BJ (cell line): ENCODE measurements at regions not wholly inside any gene's neighbourhood (a gene's known extent, or its start where the extent isn't known, plus 50 kb on each side); places are given as distances from the start of the nearest gene placed in this dataset.

Experiments
- CTCF ChIA-PET: fragments of 350-600 bp; formaldehyde crosslinking; extraction: SDS; loops from one replicate; lab custom pipeline; 2021; ENCODE audit warnings: antibody characterized with exemption, inconsistent platforms; lab: Yijun Ruan, JAX
- POLR2A ChIA-PET: fragments of 300-600 bp; sonication (Branson Sonifier 250); formaldehyde crosslinking; extraction: SDS; loops from one replicate; lab custom pipeline; 2021; ENCODE audit warnings: antibody characterized with exemption; lab: Charles Lee
- DNase-seq: peaks from one replicate; pipeline ENCODE4 v3.0.0-alpha.2; 2011; ENCODE audit warnings: low read depth
- H3K27me3 ChIP-seq: 2 replicates; pipeline ENCODE4 v1.6.0; 2011; ENCODE audit warnings: low read length; ENCODE audit not compliant: control insufficient read depth, insufficient read depth
- H3K36me3 ChIP-seq: 2 replicates; pipeline ENCODE4 v1.5.1; 2011; ENCODE audit warnings: low read length; ENCODE audit not compliant: control insufficient read depth, insufficient read depth
- H3K4me3 ChIP-seq: 2 replicates; pipeline ENCODE4 v1.5.1; 2011; ENCODE audit warnings: low read depth, mild to moderate bottlenecking, control low read depth, low read length
- TF ChIP-seq, protein P1 (sequence below): IDR thresholded peaks from 2 replicates; pipeline ENCODE4 v1.5.1; 2011; ENCODE audit warnings: low read depth, mild to moderate bottlenecking, control low read depth, inconsistent platforms, low read length, moderate library complexity; ENCODE audit not compliant: insufficient read depth

DNA sequence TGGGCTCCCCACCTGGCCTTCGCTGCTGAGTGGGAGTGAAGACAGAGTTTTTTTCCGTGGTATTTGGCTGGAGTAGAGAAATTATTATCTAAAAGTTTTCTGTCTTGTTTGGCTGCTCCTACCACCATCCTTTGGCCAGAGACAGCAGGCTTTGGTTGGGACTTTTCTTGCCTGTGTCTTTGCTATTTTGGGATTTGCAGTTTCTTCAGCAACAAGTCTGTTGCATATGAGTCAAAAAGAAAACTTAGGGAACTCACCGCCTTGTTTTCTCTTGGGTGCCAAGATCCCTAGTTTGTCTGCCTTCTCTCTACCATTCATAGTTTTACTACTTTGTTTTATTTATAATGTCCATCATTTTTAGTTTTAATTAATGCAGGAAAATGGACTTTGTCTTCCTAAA, 683.8 kb downstream of the DOK5 start:
- ChIA-PET CTCF (no interaction called here), POLR2A (no interaction called here)
- TF ChIP-seq, protein P1, sequence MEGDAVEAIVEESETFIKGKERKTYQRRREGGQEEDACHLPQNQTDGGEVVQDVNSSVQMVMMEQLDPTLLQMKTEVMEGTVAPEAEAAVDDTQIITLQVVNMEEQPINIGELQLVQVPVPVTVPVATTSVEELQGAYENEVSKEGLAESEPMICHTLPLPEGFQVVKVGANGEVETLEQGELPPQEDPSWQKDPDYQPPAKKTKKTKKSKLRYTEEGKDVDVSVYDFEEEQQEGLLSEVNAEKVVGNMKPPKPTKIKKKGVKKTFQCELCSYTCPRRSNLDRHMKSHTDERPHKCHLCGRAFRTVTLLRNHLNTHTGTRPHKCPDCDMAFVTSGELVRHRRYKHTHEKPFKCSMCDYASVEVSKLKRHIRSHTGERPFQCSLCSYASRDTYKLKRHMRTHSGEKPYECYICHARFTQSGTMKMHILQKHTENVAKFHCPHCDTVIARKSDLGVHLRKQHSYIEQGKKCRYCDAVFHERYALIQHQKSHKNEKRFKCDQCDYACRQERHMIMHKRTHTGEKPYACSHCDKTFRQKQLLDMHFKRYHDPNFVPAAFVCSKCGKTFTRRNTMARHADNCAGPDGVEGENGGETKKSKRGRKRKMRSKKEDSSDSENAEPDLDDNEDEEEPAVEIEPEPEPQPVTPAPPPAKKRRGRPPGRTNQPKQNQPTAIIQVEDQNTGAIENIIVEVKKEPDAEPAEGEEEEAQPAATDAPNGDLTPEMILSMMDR = no peak
- no peak for DNase-seq
- Histone ChIP-seq H3K36me3 (no peaks in the 10 kb centered on the region), H3K4me3 (no peak overlapping the region), H3K27me3 (no peaks in the 10 kb centered on the region)

DNA sequence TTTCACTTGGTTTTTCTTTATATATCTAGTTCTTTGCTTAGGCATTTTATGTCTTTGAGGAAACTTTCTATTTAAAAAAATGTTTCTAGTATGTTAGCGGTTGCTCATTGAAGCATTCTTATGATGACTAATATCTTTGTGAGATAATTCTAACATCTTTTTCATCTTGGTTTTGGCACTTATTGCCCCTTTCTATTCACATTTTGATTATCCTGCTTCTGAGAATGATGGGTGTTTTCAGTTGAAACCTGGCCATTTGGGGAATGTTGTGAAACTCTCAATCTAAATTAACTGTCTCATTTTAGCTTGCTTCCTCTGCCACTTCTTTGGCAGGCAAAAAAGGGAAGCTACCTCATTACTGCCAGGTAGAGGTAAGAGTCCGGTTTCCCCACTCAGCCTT, 683.1 kb downstream of the DOK5 start:
- CTCF ChIA-PET = no interaction called here
- no peak overlapping the region for H3K4me3 ChIP-seq
- no peaks in the 10 kb centered on the region for H3K36me3 ChIP-seq
- POLR2A ChIA-PET = no interaction called here
- DNase-seq = no peak
- H3K27me3 ChIP-seq = no peaks in the 10 kb centered on the region
- TF ChIP-seq, protein P1 = no peak

DNA sequence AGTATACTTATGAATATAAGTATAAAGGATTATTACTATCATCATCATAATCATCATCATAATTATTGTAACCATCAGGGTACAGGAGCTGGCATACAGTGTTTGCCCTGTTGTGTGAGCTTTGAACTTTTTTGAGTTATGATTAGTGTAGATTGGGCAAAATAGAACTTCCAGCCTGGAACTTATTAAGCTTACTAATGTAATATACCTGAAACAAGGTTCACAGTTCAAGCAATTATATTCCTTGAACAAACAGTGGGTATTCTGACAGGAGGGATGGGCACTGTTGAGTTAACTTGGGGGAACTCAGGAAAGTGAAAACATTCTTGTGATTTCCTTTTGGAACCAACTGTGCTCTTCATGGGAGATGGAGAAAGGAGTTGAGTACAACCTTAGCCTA, 680.0 kb downstream of the DOK5 start:
- Histone ChIP-seq H3K4me3 (no peak overlapping the region), H3K36me3 (no peaks in the 10 kb centered on the region), H3K27me3 (no peaks in the 10 kb centered on the region)
- CTCF ChIA-PET = no interaction called here
- TF ChIP-seq, protein P1 = no peak
- POLR2A ChIA-PET = no interaction called here
- DNase-seq = no peak

DNA sequence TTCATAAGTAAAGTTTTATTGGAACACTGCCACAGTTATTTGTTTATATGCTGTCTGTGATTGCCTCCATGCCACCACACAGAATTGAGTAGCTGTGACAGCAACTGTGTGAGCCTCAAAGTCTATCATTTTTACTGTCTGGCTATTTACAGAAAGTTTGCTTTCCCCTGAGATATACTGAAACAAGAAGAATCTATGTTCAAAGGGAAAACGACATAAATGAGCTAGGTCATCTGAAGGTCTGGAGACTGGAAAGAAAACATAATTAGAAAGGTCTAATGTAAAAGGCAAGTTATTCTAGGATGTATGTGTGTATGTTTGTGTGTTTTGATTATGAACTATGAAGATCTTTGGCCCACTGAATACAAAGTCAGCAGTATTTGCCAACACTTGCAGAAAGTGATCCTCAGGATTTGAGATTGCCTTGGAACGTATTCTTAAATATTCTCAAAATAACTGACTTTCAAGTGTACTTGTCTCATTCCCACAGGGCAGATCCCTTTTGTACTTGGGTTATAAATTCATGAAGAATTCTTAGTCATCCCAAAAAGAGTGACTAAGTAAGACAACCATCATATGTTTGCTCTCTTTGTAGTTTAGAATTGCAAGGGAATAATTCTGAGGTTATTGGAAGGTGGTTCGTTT, 677.7 kb downstream of the DOK5 start:
- TF ChIP-seq, protein P1 = no peak
- H3K4me3 ChIP-seq = no peak overlapping the region
- no peak for DNase-seq
- no peaks in the 10 kb centered on the region for H3K27me3 ChIP-seq
- POLR2A ChIA-PET = no interaction called here
- H3K36me3 ChIP-seq = no peaks in the 10 kb centered on the region
- CTCF ChIA-PET = no interaction called here

DNA sequence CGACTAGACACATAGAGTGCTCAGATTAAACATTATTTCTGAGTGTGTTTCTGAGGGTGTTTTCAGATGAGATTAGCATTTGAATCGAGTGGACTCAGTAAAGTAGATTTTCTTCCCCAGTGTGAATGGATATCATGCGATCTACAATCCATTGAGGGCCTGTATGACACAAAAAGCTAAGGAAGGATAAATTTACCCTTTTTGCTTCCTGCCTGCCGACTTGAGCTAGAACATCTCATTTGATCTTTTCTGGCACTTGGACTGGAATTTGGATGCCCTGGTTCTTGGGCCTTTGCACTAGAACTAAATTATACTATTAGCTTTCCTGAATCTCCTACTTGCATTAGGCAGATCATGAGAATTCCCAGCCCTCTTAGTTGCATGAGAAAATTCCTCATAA, 675.8 kb downstream of the DOK5 start:
- ChIA-PET POLR2A (no interaction called here), CTCF (no interaction called here)
- H3K27me3 ChIP-seq = no peaks in the 10 kb centered on the region

More for the DNA sequence above, 675.8 kb downstream of the DOK5 start:
- TF ChIP-seq, protein P1 = no peak
- H3K36me3 ChIP-seq = no peaks in the 10 kb centered on the region
- H3K4me3 ChIP-seq = no peak overlapping the region
- DNase-seq = no peak
